HepG2 (cell line): ENCODE measurements at regions not wholly inside any gene's neighbourhood (a gene's known extent, or its start where the extent isn't known, plus 50 kb on each side); places are given as distances from the start of the nearest gene placed in this dataset.

Source experiments
- ATAC-seq: fragments of 200-7000 bp; cut with Tn5 transposase; 3 replicates; pipeline ENCODE4 v1.9.1; 2020; ENCODE audit warnings: mild to moderate bottlenecking, moderate library complexity
- BruUV-seq: library from RNA; stranded (reverse); fragments of 400-500 nt; replicated peaks from 2 replicates; lab custom pipeline; 2021; lab: Mats Ljungman, UMichigan
- CTCF ChIA-PET: fragments of 300-600 bp; formaldehyde crosslinking; extraction: SDS; loops from one replicate; lab custom pipeline; 2021; ENCODE audit warnings: low total read pairs, inconsistent platforms, low intra/inter-chr PET ratio; lab: Yijun Ruan, JAX
- POLR2A ChIA-PET: fragments of 350-600 bp; sonication (Branson Sonifier 250); formaldehyde crosslinking; loops from one replicate; lab custom pipeline; 2020; ENCODE audit warnings: antibody characterized with exemption, inconsistent platforms; lab: Yijun Ruan, JAX
- DNase-seq: peaks from one replicate; pipeline ENCODE4 v3.0.0-alpha.2; 2015; ENCODE audit warnings: low spot score
- FAIRE-seq: peaks from 3 replicates; lab custom pipeline; 2011; peaks lifted over from hg19 to GRCh38; lab: Jason Lieb, UNC
- H2AFZ ChIP-seq: one replicate; pipeline ENCODE4 v1.6.1; 2011; ENCODE audit warnings: low read length, inconsistent platforms
- H3K27ac ChIP-seq: fragments of 300-600 bp; 3 replicates; pipeline ENCODE4 v1.8.0; 2011; ENCODE audit warnings: mixed run types, mild to moderate bottlenecking, mixed read lengths, low read length, inconsistent platforms; ENCODE audit not compliant: insufficient read depth; ENCODE audit errors: extremely low read length
- H3K27me3 ChIP-seq, 2 experiments: fragments of 200-600 bp in 1 of 2; 2 replicates in 1 of 2; 3 replicates in 1 of 2; pipeline versions ENCODE4 v1.6.0 to v1.8.0; 2011; ENCODE audit warnings: low read length in 2 of 2, mild to moderate bottlenecking in 2 of 2, moderate library complexity in 2 of 2, inconsistent platforms in 1 of 2; ENCODE audit not compliant: insufficient read depth in 2 of 2, control insufficient read depth in 1 of 2
- H3K36me3 ChIP-seq, 2 experiments: fragments of 200-600 bp in 1 of 2; replicated peaks in 1 of 2; 2 replicates in 1 of 2; 3 replicates in 1 of 2; pipeline versions ENCODE4 v1.5.1 to v1.8.0; 2011; ENCODE audit warnings: low read length in 2 of 2, inconsistent platforms in 1 of 2; ENCODE audit not compliant: insufficient read depth in 2 of 2, control insufficient read depth in 1 of 2
- H3K4me1 ChIP-seq: 2 replicates; pipeline ENCODE4 v1.5.1; 2012; ENCODE audit warnings: low read length, inconsistent platforms; ENCODE audit not compliant: insufficient read depth
- H3K4me2 ChIP-seq: 2 replicates; pipeline ENCODE4 v1.6.0; 2011; ENCODE audit warnings: low read depth, low read length, inconsistent platforms
- H3K4me3 ChIP-seq, 3 experiments: fragments of 200-600 bp in 1 of 3; sonication (generic), shearing (Covaris generic) in 1 of 3; replicated peaks in 1 of 3; 2 replicates each; pipeline ENCODE4 v1.5.1; 2011 to 2016; ENCODE audit warnings: low read length in 3 of 3, inconsistent platforms in 2 of 3, low read depth in 2 of 3, mild to moderate bottlenecking in 2 of 3, control low read depth in 1 of 3, mixed read lengths in 1 of 3; ENCODE audit not compliant: insufficient read depth in 1 of 3
- H3K79me2 ChIP-seq: one replicate; pipeline ENCODE4 v1.6.1; 2011; ENCODE audit warnings: low read length, inconsistent platforms; ENCODE audit not compliant: insufficient read depth
- H3K9ac ChIP-seq: 2 replicates; pipeline ENCODE4 v1.6.0; 2011; ENCODE audit warnings: mild to moderate bottlenecking, low read depth, low read length, inconsistent platforms; ENCODE audit not compliant: insufficient read depth
- H3K9me3 ChIP-seq: 2 replicates; pipeline ENCODE4 v1.5.1; 2012; ENCODE audit warnings: mild to moderate bottlenecking, low read length
- H4K20me1 ChIP-seq: 2 replicates; pipeline ENCODE4 v1.6.0; 2011; ENCODE audit warnings: inconsistent platforms, mild to moderate bottlenecking, low read length, moderate library complexity; ENCODE audit not compliant: insufficient read depth
- TSC22D2 ChIP-seq: sonication (generic); formaldehyde crosslinking; IDR thresholded peaks from 2 replicates; pipeline ENCODE4 v1.5.1; 2020; ENCODE audit warnings: missing genetic modification reagents, mild to moderate bottlenecking, borderline replicate concordance
- ZC3H4 ChIP-seq: sonication (generic); formaldehyde crosslinking; IDR thresholded peaks from 2 replicates; pipeline ENCODE4 v1.4.0; 2020; ENCODE audit warnings: missing genetic modification reagents, borderline replicate concordance
- ZNF256 ChIP-seq: sonication (generic); formaldehyde crosslinking; conservative IDR thresholded peaks from 2 replicates; pipeline ENCODE4 v1.4.0; 2020; ENCODE audit warnings: missing genetic modification reagents
- ZNF44 ChIP-seq: sonication (generic); formaldehyde crosslinking; IDR thresholded peaks from 2 replicates; pipeline ENCODE4 v1.5.1; 2020; ENCODE audit warnings: mild to moderate bottlenecking, missing genetic modification reagents
- WGBS: methylation state at CpG from one replicate; pipeline ENCODE4 v1.1.6; 2017; ENCODE audit warnings: low lambda C conversion rate; 5-methylcytosine and 5-hydroxymethylcytosine counted together
- in situ Hi-C: cut with HindIII; loops from 2 replicates; pipeline ENCODE4 v1.10.0; 2017; ENCODE audit warnings: low pct_unique_long_range_greater_than_20kb; ENCODE audit not compliant: extremely low pct_ligation_motif_present
- intact Hi-C: fragments of 100-400 bp; cut with micrococcal nuclease; formaldehyde crosslinking; loops from one replicate; pipeline ENCODE4 v1.10.0; 2022; ENCODE audit not compliant: unreplicated experiment

- FAIRE-seq, result no peak
These were observed 594.5 kb upstream of the MAP3K7 start for GRCh38 chr6:91181416-91181815.

DNA sequence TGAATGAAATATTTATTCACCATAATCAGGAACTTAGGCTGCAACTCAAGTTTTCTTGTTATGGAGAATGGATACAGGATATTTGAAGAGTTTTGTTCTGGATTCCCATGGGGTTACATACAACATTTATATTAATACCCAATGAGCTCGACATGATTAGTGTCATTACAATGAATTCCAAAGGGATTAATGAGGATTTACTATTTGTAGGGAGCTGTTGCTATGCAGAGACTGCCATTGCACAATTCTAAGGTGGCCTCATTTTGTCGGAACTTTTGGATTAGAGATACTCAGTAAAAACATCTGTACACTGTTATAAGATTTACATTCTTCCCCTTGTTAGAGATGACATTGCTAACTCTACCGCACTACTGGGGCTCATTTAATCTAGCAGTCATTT lies 586.8 kb upstream of the MAP3K7 start:
- Histone ChIP-seq H3K36me3 (no peaks in the 10 kb centered on the region), H3K4me3 (no peak overlapping the region), H3K4me2 (no peak overlapping the region), H3K27me3 (no peaks in the 10 kb centered on the region; a peak in 1 of 5 replicates)
- POLR2A ChIA-PET, result no interaction called here
- TF ChIP-seq ZC3H4 (CRISPR knock-in tag), result no peak
- TF ChIP-seq, all 625 proteins: peak for 0
- BruUV-seq, result no TSS peak
- CTCF ChIA-PET, result no interaction called here
- FAIRE-seq (no peak), DNase-seq (no peak), ATAC-seq (no peak)
- Histone ChIP-seq H3K4me1 (no peaks in the 10 kb centered on the region), H3K9me3 (no peaks in the 10 kb centered on the region), H2AFZ (no peak overlapping the region), H3K9ac (no peak overlapping the region), H3K79me2 (no peaks in the 10 kb centered on the region), H3K27ac (no peak overlapping the region), H4K20me1 (no peaks in the 10 kb centered on the region)
- 29% methylated on average over 3 of the region's 3 CpGs for WGBS
- intact Hi-C loops, result no loop called here
- in situ Hi-C loops, result no loop called here

More at GRCh38 chr6:91181416-91181815, 594.5 kb upstream of the MAP3K7 start:
- WGBS, result 0% methylated on average over 2 of the region's 2 CpGs
- no peaks in the 10 kb centered on the region for H3K79me2 ChIP-seq
- H2AFZ ChIP-seq, result no peak overlapping the region
- TF ChIP-seq TSC22D2 (CRISPR knock-in tag), result no peak
- TF ChIP-seq ZNF44 (CRISPR knock-in tag), result no peak
- TF ChIP-seq ZNF256 (CRISPR knock-in tag), result no peak
- no peak overlapping the region for H3K9ac ChIP-seq
- CTCF ChIA-PET, result no interaction called here
- ATAC-seq (no peak), DNase-seq (no peak)
- BruUV-seq, result no TSS peak
- H3K4me3 ChIP-seq, result no peak overlapping the region
- intact Hi-C loops, result no loop called here
- no peak overlapping the region for H3K4me2 ChIP-seq
- POLR2A ChIA-PET, result no interaction called here
- in situ Hi-C loops, result no loop called here
- H4K20me1 ChIP-seq, result no peaks in the 10 kb centered on the region
- H3K4me1 ChIP-seq, result no peaks in the 10 kb centered on the region
- H3K36me3 ChIP-seq, result no peaks in the 10 kb centered on the region
- no peaks in the 10 kb centered on the region for H3K27me3 ChIP-seq
- no peak overlapping the region for H3K27ac ChIP-seq
- H3K9me3 ChIP-seq, result no peaks in the 10 kb centered on the region
